ENCODE measurements at regions not wholly inside any gene's neighbourhood (a gene's known extent, or its start where the extent isn't known, plus 50 kb on each side); places are given as distances from the start of the nearest gene placed in this dataset.

DNA sequence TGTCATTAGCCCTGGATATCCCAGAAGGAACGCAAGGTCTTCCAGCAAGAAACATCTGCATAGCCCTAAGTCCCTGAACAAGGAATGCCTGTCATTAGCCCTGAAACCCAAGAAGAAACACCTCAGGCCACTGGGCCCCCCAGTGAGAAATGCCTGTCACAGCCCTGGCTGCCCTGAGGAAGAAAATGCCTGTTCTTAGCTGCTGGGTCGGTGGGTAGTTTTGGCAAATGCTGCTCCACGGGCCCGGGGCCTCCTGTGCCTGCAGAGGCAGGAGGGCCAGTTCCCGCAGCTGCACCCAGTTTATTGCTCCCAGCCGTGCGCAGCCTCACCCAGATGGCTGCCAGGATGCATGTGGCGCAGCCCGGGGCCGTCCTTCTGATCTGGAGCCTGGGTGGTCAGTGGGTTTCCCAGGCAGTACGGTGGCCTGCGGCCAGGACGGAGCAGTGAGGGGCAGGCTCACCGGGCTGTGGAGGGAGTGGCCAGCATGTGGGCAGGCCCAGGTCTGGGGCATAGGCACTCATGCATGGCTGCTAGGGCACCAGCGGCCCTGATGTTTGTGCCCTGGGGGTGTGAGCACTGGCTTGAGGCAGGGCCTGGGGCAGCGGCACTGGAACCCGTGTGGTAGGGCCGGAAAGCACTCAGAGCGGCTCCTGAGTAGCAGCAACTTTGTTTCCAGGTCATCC is 219.0 kb downstream of the ERMARD start:
- TF ChIP-seq EZH2 (IDR thresholded peaks at IDR 0.05; ENCODE audit: insufficient read depth, poor library complexity, severe bottlenecking) (no peak), EZH2phosphoT487 (IDR thresholded peaks at IDR 0.05; ENCODE audit: insufficient read depth, low read depth) (no peak)
